HG03097 (cell line): ENCODE measurements at regions not wholly inside any gene's neighbourhood (a gene's known extent, or its start where the extent isn't known, plus 50 kb on each side); places are given as distances from the start of the nearest gene placed in this dataset.

Experiments
- ATAC-seq: cut with Tn5 transposase; IDR thresholded peaks from one replicate; pipeline ENCODE4 v1.9.1; 2021; ENCODE audit not compliant: unreplicated experiment, low FRiP score

GRCh38 chr4:116453127-116453526 is 632.2 kb downstream of the TRAM1L1 start:
- ATAC-seq, result no peak

DNA sequence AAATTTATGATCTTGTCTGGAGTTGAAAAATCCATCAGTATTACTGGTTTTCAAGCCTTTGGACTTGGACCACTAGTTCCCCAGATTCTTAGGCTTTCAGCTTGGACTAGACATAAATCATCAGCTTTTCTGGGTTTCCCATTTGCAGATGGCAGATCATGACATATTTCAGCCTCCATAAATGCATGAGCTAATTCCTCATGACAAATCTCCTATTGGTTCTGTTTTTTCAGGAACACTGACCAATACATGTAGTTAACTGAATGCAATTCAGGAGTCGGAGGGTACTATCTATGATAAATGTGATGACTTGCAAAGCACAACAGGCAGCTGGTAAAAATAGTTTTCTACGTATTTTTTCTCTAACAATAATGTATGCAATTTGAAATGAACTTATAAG is 635.6 kb downstream of the TRAM1L1 start:
- no peak for ATAC-seq

GRCh38 chr4:116444117-116444516 is 641.3 kb downstream of the TRAM1L1 start:
- no peak for ATAC-seq

DNA sequence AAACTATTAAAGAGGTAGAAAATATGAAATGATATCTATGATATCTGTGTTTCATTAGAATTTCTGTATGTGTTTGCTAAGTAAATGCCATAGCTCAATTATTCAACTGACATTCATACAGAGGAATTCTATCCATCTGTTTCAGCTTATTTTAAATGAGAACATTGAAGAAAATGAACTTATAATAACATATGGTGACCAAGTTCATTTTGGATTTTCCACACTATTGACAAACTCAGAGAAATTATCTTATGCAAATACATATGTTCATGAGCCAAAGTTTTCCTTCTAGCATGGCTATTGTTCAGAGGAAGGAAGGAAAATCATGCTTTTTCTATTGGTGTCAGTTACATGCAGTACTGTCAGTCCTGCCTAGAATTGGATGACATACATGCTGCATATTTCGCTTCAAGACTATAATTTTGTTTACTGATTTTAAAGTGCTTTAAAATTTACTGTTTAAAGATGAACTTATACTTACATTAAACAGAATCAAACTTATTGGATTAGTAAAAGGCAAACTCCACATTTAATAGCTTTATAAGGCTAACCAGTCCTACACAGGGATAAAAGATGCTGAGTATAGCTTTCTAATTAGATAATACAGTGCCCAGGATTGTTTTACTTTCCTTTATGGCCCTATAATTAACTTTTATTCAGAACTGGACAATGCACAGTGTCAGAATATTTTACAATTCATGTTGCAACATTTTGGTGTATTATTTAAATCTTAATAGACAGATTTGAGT is 646.2 kb downstream of the TRAM1L1 start:
- ATAC-seq, result no peak

DNA sequence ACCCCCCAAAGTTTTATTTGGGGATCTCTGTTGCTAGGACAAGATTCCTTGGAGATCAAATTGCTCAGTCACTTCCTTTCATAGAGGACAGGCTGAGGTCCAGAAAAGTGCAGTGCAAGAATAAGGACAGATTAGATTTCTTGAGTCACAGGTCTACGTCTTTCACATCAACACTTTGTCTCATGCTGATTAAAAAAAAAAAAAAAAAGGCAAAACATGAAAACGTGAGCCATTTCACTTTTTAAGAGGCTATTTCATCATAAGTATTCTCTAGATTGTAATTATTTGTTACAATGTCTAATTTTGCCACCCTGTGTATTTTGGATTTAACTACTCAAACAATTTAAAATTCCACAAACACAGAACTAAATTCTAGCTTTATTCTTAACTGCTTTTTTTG is 647.0 kb downstream of the TRAM1L1 start:
- no peak for ATAC-seq

DNA sequence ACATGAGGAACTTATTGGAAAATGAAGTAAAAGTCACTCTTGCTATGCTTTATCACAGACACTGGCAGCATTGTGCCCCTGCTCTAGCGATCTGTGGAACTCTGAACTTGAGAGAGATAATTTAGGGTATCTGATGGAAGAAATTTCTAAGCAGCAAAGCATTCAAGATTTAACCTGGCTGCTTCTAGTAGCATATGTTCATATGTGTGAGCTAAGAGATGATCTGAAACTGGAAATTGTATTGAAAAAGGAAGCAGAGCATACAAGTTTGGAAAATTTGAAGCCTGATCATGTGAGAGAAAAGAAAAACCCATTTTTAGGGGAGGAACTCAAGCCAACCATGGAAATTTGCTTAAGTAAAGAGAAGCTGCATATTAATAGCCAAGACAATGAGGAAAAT is 657.7 kb downstream of the TRAM1L1 start:
- no peak for ATAC-seq

DNA sequence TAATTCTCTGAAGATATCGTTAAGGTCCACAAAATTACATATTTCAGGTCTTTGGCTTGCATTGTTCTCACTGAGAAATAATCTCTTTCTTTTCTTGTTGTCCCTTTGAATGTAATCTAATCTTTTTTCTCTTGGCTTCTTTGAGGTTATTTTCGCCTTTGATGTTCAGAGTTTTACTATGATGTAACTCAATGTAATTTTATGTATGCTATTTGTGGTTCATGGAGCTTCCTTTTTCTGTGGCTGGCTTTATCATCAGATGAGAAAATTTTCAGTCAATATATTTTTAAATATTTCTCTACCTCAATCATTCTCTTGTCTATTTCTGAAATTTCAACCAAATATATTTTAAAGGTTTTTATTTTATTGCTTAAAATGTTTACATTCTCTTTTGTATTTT is 672.2 kb downstream of the TRAM1L1 start:
- no peak for ATAC-seq

- no peak for ATAC-seq
Measured at GRCh38 chr4:116401293-116401692, 684.1 kb downstream of the TRAM1L1 start.

DNA sequence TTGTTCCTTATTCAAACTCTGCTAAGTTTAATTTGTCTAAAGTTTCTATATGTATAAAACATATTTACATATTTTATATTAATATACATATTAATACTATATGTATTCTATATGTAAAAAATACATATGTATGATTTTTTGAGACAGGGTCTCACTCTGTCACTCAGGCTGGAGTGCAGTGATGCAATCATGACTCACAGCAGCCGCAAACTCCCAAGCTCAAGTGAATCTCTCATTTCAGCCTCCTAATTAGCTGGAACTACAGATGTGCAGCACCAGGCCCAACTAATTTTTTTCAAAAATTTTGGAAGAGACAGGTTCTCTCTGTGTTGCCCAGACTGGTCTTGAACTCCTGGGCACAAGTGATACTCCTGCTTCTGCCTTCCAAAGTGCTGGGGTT is 684.9 kb downstream of the TRAM1L1 start:
- ATAC-seq, result no peak

DNA sequence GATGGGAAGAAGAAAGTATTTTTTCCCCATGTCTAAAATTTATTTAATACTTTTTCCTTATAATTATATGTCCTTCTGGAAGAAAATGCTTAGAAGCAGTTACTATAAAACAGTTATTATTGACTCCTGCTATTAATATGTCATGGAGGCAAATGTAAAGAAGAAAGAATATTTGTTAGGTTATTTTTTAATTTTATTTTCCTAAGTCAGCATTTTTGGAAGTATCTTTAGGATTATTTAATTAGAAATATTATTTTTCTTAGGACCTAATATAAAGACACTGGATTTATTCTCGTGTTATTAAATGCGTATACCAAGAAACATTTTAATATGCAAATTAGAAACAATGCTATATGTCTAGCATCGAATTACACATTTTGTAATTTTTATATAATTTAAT is 687.7 kb downstream of the TRAM1L1 start:
- ATAC-seq, result no peak

DNA sequence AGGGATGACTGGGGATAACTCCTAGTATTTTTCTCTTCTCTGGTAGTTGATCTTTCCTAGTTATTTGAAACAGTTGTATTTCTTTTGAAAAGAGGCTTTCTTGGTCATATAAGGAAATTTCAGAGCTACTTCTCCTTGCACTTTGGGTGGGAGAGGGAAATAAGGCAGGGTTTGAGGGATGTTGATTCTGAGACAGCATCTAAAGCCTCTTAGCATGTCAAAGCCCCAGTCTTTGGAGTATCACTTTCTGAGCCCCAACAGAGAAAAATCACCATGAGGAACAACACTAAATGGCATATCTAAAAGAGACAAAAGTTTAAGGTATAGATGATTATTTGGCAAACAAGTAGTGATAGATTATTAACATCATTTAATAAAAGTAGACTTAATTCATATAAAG is 688.1 kb downstream of the TRAM1L1 start:
- no peak for ATAC-seq

- ATAC-seq, result no peak
Measured at GRCh38 chr4:116395408-116395807, 690.0 kb downstream of the TRAM1L1 start.

DNA sequence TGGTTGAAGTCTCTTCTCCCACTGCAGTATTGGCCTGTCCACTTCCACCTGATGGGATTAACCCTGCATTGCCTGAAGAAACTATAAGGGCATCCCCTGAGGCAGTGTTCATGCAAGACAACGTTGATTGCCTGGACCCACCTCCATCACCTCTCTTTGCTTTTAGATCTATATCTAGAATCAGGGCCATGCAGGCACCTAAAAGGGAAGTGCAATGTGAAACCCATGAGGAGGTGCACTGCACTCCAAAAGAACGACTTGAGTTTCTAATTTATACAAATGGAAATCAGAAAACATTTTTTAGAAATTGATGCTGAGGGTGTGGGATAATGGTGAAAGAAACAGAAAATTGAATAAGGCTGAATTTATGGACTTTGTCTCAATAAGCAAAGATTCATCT is 694.4 kb downstream of the TRAM1L1 start:
- ATAC-seq, result no peak

DNA sequence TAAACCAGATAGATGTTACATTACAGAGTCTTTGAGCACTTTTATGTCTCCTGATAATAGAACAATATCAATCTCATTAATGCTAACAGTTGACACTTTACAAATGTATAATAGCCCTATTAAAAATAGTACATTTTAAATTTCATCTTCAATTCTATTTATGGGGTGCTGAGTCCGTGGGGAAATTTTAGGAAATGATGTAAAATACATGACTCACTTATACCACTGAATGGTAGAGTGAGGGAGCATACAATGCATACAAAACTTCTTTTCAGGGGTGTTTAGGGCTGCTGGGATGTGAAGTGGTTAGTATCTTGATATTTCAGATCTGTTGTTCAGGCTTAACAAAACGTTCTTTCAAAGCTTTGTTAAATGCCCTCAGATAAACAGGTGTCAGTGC is 696.2 kb downstream of the TRAM1L1 start:
- no peak for ATAC-seq

DNA sequence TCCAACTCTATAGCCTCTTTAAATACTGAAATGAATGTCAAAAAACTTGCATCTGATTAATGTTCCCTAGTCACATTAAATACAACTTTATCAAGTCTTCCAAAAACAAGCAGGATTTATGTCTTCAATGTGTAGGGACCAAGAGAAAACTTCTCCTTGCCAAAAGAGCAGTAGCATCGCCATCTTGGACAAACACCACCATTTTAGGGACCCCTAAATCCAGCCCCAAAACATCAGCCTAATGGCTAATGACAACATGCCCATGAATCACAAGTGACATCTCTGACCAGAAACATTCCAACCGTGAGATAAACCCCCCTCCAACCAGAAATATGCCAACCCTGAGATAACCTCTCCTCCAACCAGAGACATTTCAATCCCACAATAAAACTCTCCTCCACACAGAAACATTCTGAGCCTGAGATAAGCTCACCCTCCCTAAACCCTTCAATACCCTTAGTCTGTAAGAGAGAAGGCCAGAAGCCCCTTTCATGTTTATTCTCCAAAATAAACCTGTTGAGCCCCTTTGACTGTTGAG is 697.4 kb downstream of the TRAM1L1 start:
- no peak for ATAC-seq

DNA sequence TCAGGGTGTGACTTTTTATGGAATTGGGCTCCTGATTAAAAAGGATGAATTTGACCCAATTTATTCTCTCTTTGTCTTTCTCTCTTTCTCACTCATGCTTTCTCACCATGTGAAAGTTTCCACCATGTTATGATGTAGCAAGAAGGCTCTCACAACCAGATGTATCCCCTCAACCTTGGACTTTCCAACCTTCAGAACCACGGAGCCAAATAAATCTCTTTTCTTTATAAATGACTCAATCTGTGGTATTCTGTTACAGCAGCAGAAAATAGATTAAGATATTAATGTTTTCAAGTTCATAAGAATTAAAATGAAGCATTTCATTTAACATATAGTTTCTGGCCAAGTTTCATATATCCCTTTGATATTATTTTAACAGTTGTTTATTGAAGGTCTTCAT is 698.5 kb downstream of the TRAM1L1 start:
- ATAC-seq, result no peak

- no peak for ATAC-seq
Measured at GRCh38 chr4:116385583-116385982, 699.8 kb downstream of the TRAM1L1 start.

DNA sequence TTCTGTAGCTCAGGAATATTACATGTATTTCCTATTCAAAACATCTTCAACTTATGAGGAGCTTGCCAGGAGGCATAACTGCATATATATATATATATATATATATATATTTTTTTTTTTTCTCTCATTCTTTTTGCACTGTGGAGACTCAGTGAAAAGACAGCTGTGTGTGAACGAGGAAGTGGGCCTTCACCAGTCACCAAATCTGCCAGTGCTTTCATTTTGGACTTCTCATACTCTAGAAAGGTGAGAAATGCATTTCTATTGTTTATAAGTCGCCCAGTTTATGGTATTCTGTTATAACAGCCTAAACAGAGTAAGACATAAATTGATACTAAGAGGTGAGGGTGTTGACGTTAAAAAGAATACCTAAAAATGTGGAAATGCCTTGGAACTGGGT is 710.6 kb downstream of the TRAM1L1 start:
- ATAC-seq, result no peak

DNA sequence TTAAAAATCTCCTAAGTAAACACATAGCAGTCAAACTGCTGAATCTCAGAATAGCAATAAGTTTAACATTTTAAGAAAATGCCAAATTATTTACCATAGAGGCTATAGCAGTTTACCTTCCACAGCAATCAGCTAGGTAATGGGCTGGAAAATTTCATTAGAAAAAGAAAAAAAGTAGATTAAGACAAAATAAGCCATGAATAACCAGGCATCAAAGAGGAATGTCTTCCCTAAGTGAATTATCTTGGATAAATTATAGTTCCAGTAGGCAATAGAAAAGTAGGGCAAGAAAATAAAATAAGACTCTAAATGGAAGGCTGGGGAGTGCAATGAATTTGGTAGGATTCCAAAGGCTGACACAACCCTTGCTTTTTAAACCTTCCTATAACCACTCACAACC is 722.8 kb downstream of the TRAM1L1 start:
- ATAC-seq, result no peak

- no peak for ATAC-seq
Measured at GRCh38 chr4:116361790-116362189, 723.6 kb downstream of the TRAM1L1 start.

GRCh38 chr4:116358633-116359222 is 726.6 kb downstream of the TRAM1L1 start:
- peak; percentile 97 for ATAC-seq

GRCh38 chr4:116357758-116358157 is 727.6 kb downstream of the TRAM1L1 start:
- no peak for ATAC-seq
